AG04450 (cell line): ENCODE measurements at regions not wholly inside any gene's neighbourhood (a gene's known extent, or its start where the extent isn't known, plus 50 kb on each side); places are given as distances from the start of the nearest gene placed in this dataset.

Experiments used
- CTCF ChIA-PET: fragments of 300-600, 350-600 bp; formaldehyde crosslinking; extraction: SDS; loops from one replicate; lab custom pipeline; 2022; ENCODE audit warnings: antibody characterized with exemption, inconsistent platforms; lab: Charles Lee
- POLR2A ChIA-PET: fragments of 350-600 bp; formaldehyde crosslinking; extraction: SDS; loops from one replicate; lab custom pipeline; 2021; ENCODE audit warnings: antibody characterized with exemption, inconsistent platforms; lab: Yijun Ruan, JAX
- DNase-seq: peaks from one replicate; pipeline ENCODE4 v3.0.0-alpha.2; 2011; ENCODE audit warnings: low read depth, low spot score
- H3K27ac ChIP-seq: one replicate; pipeline ENCODE4 v1.5.1; 2012; ENCODE audit warnings: low read depth, low read length, control low read depth
- H3K27me3 ChIP-seq: one replicate; pipeline ENCODE4 v1.6.0; 2012; ENCODE audit warnings: low read length; ENCODE audit not compliant: control insufficient read depth, insufficient read depth
- H3K4me3 ChIP-seq: 2 replicates; pipeline ENCODE4 v1.5.1; 2011; ENCODE audit warnings: mild to moderate bottlenecking, low read depth, low read length, control low read depth
- H3K9me3 ChIP-seq: 2 replicates; pipeline ENCODE4 v1.5.1; 2012; ENCODE audit warnings: low read length; ENCODE audit not compliant: control insufficient read depth, insufficient read depth
- TF ChIP-seq, protein P1 (sequence below): IDR thresholded peaks from 2 replicates; pipeline ENCODE4 v1.5.1; 2011; ENCODE audit warnings: low read depth, low read length, control low read depth, inconsistent platforms

- H3K9me3 ChIP-seq, result peaks cover 3% of the 10 kb centered on the region; the same call in 1 of the 2 replicates
- CTCF ChIA-PET, result no interaction called here
- no peak overlapping the region for H3K4me3 ChIP-seq
- POLR2A ChIA-PET, result no interaction called here
- DNase-seq, result no peak
- peaks cover 4% of the 10 kb centered on the region for H3K27me3 ChIP-seq
- no peak overlapping the region for H3K27ac ChIP-seq
- TF ChIP-seq, protein P1, sequence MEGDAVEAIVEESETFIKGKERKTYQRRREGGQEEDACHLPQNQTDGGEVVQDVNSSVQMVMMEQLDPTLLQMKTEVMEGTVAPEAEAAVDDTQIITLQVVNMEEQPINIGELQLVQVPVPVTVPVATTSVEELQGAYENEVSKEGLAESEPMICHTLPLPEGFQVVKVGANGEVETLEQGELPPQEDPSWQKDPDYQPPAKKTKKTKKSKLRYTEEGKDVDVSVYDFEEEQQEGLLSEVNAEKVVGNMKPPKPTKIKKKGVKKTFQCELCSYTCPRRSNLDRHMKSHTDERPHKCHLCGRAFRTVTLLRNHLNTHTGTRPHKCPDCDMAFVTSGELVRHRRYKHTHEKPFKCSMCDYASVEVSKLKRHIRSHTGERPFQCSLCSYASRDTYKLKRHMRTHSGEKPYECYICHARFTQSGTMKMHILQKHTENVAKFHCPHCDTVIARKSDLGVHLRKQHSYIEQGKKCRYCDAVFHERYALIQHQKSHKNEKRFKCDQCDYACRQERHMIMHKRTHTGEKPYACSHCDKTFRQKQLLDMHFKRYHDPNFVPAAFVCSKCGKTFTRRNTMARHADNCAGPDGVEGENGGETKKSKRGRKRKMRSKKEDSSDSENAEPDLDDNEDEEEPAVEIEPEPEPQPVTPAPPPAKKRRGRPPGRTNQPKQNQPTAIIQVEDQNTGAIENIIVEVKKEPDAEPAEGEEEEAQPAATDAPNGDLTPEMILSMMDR, result no peak
Observed at GRCh38 chr5:68352166-68352565, 136.6 kb downstream of the PIK3R1 start.

- CTCF ChIA-PET, result interaction anchor here (0.8 kb wide), 1 partner anchor 67 kb away, joined by 3 read pairs; no protein-coding TSS in a partner anchor
- DNase-seq, result no peak
- Histone ChIP-seq H3K27me3 (peaks cover 2% of the 10 kb centered on the region), H3K4me3 (no peak overlapping the region), H3K27ac (no peak overlapping the region), H3K9me3 (peaks cover under 1% of the 10 kb centered on the region; the same call in 1 of the 2 replicates)
- TF ChIP-seq, protein P1, result no peak
- POLR2A ChIA-PET, result no interaction called here
Observed at GRCh38 chr5:68353605-68354004, 138.0 kb downstream of the PIK3R1 start.

- Histone ChIP-seq H3K9me3 (no peaks in the 10 kb centered on the region), H3K27ac (no peak overlapping the region), H3K27me3 (no peaks in the 10 kb centered on the region), H3K4me3 (no peak overlapping the region)
- no peak for DNase-seq
- POLR2A ChIA-PET, result no interaction called here
- TF ChIP-seq, protein P1, result no peak
- CTCF ChIA-PET, result interaction anchor here (0.8 kb wide), 1 partner anchor 68 kb away, joined by 3 read pairs; no protein-coding TSS in a partner anchor
Observed at GRCh38 chr5:68354315-68354714, 138.8 kb downstream of the PIK3R1 start.

DNA sequence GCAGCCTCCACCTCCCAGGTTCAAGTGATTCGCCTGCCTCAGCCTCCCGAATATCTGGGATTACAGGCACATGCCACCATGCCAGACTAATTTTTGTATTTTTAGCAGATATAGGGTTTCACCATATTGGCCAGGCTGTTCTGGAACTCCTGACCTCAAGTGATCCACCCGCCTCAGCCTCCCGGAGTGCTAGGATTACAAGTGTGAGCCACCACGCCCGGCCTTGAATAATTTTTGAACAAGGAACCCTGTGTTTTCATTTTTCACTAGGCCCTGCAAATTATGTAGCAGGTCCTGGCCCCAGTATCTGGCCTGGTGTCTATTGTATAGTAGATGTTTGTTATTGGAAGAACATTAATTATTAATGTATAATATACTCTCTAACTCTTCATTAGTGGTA lies 140.7 kb downstream of the PIK3R1 start:
- Histone ChIP-seq H3K27me3 (no peaks in the 10 kb centered on the region), H3K9me3 (no peaks in the 10 kb centered on the region), H3K27ac (no peak overlapping the region), H3K4me3 (no peak overlapping the region)
- ChIA-PET CTCF (no interaction called here), POLR2A (no interaction called here)
- TF ChIP-seq, protein P1, result no peak
- no peak for DNase-seq

DNA sequence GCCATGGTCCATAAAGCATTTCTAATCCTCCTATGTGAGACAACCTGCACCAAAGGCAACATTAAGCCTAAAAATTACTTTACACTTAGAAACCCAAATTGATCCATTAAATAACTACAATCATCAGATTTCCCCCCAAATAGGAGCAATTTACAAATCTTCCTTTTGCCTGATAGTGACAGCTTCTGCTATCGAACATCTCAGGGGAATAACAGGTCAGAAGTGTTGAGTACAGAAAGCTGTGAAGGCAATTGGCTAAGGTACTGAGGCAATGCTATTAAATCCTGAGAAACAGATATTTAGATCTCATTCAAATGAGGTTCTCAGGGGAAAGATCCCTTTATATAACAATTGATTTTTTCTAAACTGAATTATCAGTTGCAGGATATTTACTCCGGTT lies 141.1 kb downstream of the PIK3R1 start:
- POLR2A ChIA-PET, result no interaction called here
- Histone ChIP-seq H3K4me3 (no peak overlapping the region), H3K27ac (no peak overlapping the region), H3K27me3 (no peaks in the 10 kb centered on the region), H3K9me3 (no peaks in the 10 kb centered on the region)
- TF ChIP-seq, protein P1, result no peak
- CTCF ChIA-PET, result no interaction called here
- DNase-seq, result no peak
